A673 (cell line): ENCODE measurements at regions not wholly inside any gene's neighbourhood (a gene's known extent, or its start where the extent isn't known, plus 50 kb on each side); places are given as distances from the start of the nearest gene placed in this dataset.

Experiments used
- BruUV-seq: library from RNA; stranded (reverse); fragments of 400-500 nt; replicated peaks from 2 replicates; lab custom pipeline; 2021; lab: Mats Ljungman, UMichigan
- CTCF ChIA-PET: fragments of 300-600 bp; sonication (Branson Sonifier 250); formaldehyde crosslinking; loops from one replicate; lab custom pipeline; 2022; ENCODE audit warnings: antibody characterized with exemption; lab: Charles Lee
- POLR2A ChIA-PET: fragments of 300-600 bp; sonication (Branson Sonifier 250); formaldehyde crosslinking; loops from one replicate; lab custom pipeline; 2022; ENCODE audit warnings: antibody characterized with exemption; ENCODE audit not compliant: low non-redundant PET; lab: Charles Lee
- DNase-seq: peaks from one replicate; pipeline ENCODE4 v3.0.0-alpha.2; 2015; ENCODE audit warnings: low spot score
- H3K27ac ChIP-seq: fragments of 200-600 bp; sonication (generic); 2 replicates; pipeline ENCODE4 v1.5.1; 2016; ENCODE audit warnings: mixed run types, low read depth, mild to moderate bottlenecking, mixed read lengths, antibody characterized with exemption, low read length; ENCODE audit not compliant: poor library complexity, severe bottlenecking
- H3K27me3 ChIP-seq: fragments of 200-600 bp; sonication (generic); replicated peaks from 2 replicates; pipeline ENCODE4 v1.6.1; 2017; ENCODE audit warnings: mixed run types, low read depth, mild to moderate bottlenecking, mixed read lengths, antibody characterized with exemption, low read length; ENCODE audit not compliant: insufficient read depth, poor library complexity
- H3K36me3 ChIP-seq: fragments of 200-600 bp; sonication (generic); 2 replicates; pipeline ENCODE4 v1.6.1; 2016; ENCODE audit warnings: mixed run types, mild to moderate bottlenecking, mixed read lengths, antibody characterized with exemption, low read length; ENCODE audit not compliant: insufficient read depth, poor library complexity, severe bottlenecking
- H3K4me1 ChIP-seq: fragments of 200-600 bp; sonication (generic); 2 replicates; pipeline ENCODE4 v1.6.1; 2017; ENCODE audit warnings: mixed run types, mild to moderate bottlenecking, mixed read lengths, antibody characterized with exemption, low read length; ENCODE audit not compliant: insufficient read depth, poor library complexity, severe bottlenecking
- H3K4me3 ChIP-seq: fragments of 200-600 bp; sonication (generic); 2 replicates; pipeline ENCODE4 v1.5.1; 2016; ENCODE audit warnings: low read depth, mixed run types, mild to moderate bottlenecking, mixed read lengths, low read length; ENCODE audit not compliant: poor library complexity, severe bottlenecking
- H3K9me3 ChIP-seq: fragments of 200-600 bp; sonication (generic); 2 replicates; pipeline ENCODE4 v1.6.1; 2016; ENCODE audit warnings: mixed run types, low read depth, mild to moderate bottlenecking, mixed read lengths, antibody characterized with exemption, low read length; ENCODE audit not compliant: poor library complexity, severe bottlenecking
- EZH2 ChIP-seq: fragments of 200-600 bp; sonication (generic); IDR thresholded peaks from 2 replicates; pipeline ENCODE4 v1.6.1; 2017; ENCODE audit warnings: borderline replicate concordance, low read depth, mild to moderate bottlenecking, mixed read lengths, antibody characterized with exemption, low read length; ENCODE audit not compliant: poor library complexity, severe bottlenecking
- intact Hi-C: fragments of 100-400 bp; cut with micrococcal nuclease; formaldehyde crosslinking; loops from one replicate; pipeline ENCODE4 v1.10.0; 2022; ENCODE audit not compliant: unreplicated experiment
- TF ChIP-seq, protein P1 (sequence below): fragments of 300-800, 200-600 bp; sonication (generic); conservative IDR thresholded peaks from 2 replicates; pipeline ENCODE4 v1.5.1; 2017; ENCODE audit warnings: low read depth, mild to moderate bottlenecking, antibody characterized with exemption, low read length, moderate library complexity, mixed read lengths

DNA sequence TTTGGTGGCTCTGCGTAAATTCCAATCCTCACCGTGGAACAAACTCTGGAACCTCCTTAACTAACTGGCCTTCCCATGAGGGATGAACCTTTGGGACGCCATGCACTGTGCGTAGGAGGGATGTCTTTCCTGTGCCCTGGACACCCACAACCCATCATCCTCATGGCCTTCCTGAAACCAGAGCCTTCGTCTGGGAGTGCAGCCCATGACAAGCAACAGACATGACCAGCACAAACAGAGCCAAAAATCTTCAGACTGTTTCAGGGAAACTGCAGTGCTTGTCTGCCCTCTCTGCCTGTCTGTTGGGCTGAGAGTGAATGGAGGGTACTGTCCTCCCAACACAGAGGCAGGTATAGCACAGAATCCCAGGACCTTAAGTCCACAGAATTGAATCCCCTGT, 61.1 kb upstream of the BOC start:
- H3K4me1 ChIP-seq = peaks cover 34% of the 10 kb centered on the region
- no TSS peak for BruUV-seq
- no peak overlapping the region for H3K4me3 ChIP-seq
- H3K9me3 ChIP-seq = no peaks in the 10 kb centered on the region
- H3K27me3 ChIP-seq = no peaks in the 10 kb centered on the region
- POLR2A ChIA-PET = no interaction called here
- CTCF ChIA-PET = no interaction called here
- intact Hi-C loops = no loop called here
- no peak for TF ChIP-seq EZH2
- no peak for DNase-seq
- no peak overlapping the region for H3K27ac ChIP-seq
- no peaks in the 10 kb centered on the region for H3K36me3 ChIP-seq

- Histone ChIP-seq H3K9me3 (no peaks in the 10 kb centered on the region), H3K4me3 (no peak overlapping the region), H3K27me3 (no peaks in the 10 kb centered on the region), H3K36me3 (no peaks in the 10 kb centered on the region), H3K27ac (no peak overlapping the region), H3K4me1 (peaks cover 32% of the 10 kb centered on the region)
- no TSS peak for BruUV-seq
- CTCF ChIA-PET = interaction anchor here (0.6 to 0.7 kb wide), 3 partner anchors 137 to 367 kb away, joined by 3 read pairs; no protein-coding TSS in a partner anchor
- TF ChIP-seq, protein P1, sequence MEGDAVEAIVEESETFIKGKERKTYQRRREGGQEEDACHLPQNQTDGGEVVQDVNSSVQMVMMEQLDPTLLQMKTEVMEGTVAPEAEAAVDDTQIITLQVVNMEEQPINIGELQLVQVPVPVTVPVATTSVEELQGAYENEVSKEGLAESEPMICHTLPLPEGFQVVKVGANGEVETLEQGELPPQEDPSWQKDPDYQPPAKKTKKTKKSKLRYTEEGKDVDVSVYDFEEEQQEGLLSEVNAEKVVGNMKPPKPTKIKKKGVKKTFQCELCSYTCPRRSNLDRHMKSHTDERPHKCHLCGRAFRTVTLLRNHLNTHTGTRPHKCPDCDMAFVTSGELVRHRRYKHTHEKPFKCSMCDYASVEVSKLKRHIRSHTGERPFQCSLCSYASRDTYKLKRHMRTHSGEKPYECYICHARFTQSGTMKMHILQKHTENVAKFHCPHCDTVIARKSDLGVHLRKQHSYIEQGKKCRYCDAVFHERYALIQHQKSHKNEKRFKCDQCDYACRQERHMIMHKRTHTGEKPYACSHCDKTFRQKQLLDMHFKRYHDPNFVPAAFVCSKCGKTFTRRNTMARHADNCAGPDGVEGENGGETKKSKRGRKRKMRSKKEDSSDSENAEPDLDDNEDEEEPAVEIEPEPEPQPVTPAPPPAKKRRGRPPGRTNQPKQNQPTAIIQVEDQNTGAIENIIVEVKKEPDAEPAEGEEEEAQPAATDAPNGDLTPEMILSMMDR = no peak
- TF ChIP-seq EZH2 = no peak
- DNase-seq = peak; percentile 93
- intact Hi-C loops = no loop called here
- POLR2A ChIA-PET = interaction anchor here (0.6 kb wide), 1 partner anchor 47 kb away, joined by 3 read pairs; no protein-coding TSS in a partner anchor
Observed at GRCh38 chr3:113151461-113152031, 59.8 kb upstream of the BOC start.

GRCh38 chr3:113152849-113153248, 58.5 kb upstream of the BOC start:
- ChIA-PET POLR2A (no interaction called here), CTCF (no interaction called here)
- no TSS peak for BruUV-seq

More at GRCh38 chr3:113152849-113153248, 58.5 kb upstream of the BOC start:
- no peaks in the 10 kb centered on the region for H3K9me3 ChIP-seq
- H3K4me1 ChIP-seq = peaks cover 24% of the 10 kb centered on the region
- no peak overlapping the region for H3K27ac ChIP-seq
- intact Hi-C loops = no loop called here
- TF ChIP-seq EZH2 = no peak
- TF ChIP-seq, protein P1 = no peak
- DNase-seq = no peak
- no peak overlapping the region for H3K4me3 ChIP-seq
- H3K27me3 ChIP-seq = no peaks in the 10 kb centered on the region
- H3K36me3 ChIP-seq = no peaks in the 10 kb centered on the region
